ENCODE measurements at regions not wholly inside any gene's neighbourhood (a gene's known extent, or its start where the extent isn't known, plus 50 kb on each side); places are given as distances from the start of the nearest gene placed in this dataset.

DNA sequence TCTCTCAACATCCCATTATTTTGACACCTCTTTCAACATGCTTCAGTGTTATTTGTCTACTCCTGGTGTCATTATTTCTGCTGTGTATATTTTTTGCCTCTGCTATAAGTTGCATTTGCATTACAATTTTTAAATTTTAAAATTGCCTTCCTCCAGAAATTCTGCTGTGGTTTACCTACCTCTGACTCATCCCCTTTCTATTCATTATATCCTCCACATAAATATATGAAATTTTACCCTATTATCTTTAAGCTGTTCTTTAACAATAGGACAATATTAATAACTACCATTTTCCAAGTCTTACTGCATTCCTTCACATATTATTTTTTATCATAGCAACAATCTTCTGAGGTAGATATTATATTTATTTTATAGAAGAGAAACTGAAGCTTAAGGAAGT lies 178.1 kb upstream of the NRIP1 start:
- no peak for DNase-seq

DNA sequence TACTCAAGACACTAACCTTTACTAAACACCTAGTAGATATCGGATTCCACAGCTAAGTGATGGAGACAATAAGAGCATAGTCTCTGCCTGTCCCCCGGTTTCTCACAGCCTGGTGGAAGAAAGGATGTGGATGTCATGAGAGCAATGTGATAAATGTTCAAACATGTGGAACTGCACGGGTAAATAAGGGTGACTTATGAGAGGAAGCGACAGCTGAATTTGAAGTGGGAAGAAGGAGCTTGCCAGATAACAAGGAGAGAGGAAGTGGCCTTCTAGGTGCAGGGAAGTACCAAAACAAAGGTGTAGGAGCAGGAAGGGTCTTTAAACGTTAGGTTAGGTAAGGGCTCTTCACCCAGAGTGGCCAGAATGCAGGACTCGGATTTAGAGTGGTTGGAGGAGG lies 178.6 kb upstream of the NRIP1 start:
- DNase-seq, result no peak

DNA sequence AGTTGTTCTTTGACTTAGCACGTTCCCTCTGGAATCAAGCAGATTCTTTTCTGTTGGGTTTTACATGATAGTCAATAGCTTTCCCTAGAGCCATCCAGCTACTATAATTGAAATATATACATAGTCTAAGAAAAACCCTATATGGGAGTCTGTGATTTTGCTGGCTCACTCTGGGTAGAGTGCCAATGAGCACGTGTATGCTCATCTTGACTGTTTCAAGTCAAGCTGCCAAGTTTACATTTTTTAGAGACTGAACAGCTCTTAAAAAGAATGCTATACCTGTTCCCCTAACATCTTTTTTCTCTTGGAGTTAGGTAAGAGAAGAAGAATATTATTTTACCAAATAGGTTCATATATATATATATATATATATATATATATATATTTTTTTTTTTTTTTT lies 182.8 kb upstream of the NRIP1 start:
- DNase-seq, result no peak

DNA sequence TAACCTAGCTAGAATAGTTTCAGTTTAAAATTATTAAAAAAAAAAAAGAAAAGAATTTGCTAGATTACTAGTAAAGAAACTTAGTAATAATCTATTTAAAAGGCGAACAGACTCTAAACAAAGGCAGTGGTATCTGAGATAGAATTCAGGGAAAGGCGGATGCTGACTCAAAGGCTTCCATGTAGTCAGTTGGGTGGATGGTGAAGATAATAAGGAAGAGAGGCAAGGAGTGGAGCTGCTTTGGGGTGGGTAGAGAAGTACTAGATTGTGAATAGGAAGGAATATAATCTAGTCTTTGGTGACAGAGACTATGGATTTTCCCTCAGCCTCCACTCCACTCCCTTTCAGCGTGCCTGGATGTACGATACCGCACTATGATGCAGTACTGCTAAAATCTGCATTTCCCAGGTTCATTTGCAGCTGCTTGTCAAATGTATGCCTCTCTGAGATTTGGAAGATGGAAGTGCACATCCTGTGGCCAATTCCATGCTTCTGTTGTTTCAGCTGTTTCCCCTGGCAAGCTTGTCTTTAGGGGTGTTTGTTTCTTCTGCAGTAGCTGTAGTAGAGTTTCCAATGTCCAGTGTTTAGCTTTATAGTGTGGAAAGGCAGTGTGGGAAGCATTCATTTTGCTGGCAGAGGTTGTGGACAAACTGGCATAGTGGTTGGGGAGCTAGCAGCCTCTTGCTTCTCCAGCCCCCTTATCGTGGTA lies 184.6 kb upstream of the NRIP1 start:
- DNase-seq, result no peak

DNA sequence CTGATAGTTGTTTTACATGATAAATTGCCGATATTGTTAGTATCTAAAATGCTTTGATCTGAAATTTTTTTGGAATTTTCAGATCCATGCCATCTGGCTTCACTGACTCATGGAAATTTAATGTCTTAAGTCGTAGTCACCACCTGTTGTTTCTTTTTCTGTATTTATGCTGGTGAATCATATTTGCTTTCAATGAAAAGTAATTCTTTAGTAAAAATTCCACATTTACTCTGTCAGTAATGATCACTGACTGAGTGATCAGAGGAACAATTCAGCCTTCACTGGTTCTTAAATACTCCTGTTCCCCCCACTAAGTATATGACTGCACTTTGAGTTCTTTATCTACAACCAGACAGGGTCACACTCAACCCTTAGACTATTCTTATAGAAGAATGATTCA lies 185.6 kb upstream of the NRIP1 start:
- no peak for DNase-seq

DNA sequence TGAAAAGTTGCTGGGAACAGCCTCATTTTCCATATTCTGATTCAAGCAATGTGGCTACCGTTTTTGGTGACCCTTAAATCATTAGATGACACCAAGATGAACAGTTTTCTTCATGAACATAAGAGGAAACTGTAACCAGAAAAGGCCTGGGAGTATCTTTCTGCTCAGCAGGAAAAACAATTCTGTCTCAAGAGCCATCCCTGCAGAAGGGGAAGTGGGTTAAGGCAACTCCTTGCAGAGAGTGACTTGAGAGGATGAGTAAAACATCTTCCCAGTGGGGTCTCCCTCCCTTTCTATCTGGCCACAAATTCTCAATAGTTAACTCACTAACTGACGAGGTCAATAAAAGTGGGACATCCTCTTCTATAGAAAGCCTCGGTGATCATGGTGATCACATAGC lies 187.6 kb upstream of the NRIP1 start:
- no peak for DNase-seq

DNA sequence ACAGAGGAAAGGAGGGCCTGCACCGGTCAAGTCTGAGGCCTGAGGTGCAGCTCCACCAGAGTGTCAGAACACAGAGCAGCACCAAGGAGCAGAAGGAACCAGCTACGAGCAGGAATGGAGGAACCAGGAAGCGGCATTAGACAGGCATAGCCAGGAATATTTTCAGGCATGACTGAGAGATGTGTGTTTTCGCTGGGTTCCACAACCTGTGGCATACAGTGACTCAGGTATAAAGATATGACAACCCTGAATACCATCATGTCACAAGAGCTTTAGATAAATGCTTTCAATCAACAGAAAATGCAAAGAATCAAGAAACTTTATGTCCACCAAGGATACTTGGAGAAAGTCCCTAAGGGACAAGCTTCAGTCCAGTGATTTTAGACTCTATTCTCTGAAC lies 189.3 kb upstream of the NRIP1 start:
- no peak for DNase-seq

DNA sequence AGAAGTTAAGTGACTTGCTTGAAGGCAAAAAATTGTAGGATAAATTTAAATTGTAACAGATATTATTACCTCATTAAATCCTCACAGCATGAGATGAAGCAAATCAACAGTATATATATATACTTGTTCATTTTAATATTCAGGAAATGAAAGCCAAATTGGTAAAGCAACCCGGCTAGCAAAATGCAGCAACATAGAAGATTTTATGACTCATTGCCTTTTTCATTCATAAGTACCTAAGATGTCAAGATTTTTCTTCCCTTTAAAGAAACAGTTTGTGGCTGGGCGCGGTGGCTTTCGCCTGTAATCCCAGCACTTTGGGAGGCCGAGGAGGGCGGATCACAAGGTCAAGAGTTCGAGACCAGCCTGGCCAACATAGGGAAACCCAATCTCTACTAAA lies 190.5 kb upstream of the NRIP1 start:
- DNase-seq, result no peak

DNA sequence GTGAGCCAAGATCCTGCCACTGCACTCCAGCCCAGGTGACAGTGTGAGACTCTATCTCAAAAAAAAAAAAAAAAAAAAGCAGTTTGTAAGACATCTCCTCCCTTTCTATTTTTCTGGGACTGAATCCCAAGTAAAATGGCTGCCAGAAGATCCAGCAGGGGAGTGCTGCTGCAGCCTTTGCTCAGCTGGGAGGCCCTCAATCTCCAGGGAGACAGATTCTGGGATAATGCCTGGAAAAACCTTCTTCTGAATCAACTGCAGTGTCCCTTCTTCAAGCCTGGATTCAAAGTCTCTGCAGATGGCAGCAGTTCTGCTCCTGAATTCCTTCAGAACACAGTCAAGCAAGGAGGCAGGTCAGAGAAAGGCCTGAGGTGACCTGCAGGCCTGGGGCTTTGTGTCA lies 191.0 kb upstream of the NRIP1 start:
- no peak for DNase-seq

DNA sequence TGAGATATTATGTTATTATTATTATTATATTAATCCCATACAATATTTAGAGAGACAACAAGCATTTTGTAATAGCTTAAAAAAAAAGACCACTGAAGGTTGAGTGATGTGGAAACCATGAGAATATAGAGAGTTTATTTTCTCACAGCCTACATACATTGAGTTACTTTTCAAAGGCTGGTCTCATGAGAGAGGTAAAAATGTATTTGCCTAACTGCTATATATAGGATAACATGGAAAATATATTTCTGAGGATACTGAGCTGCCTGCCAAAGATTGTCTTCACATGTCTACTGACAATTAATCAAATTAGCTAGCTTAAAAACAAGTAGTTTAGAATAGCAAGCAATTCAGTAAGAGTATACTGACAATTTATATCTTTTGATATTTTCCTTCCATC lies 192.2 kb upstream of the NRIP1 start:
- no peak for DNase-seq

DNA sequence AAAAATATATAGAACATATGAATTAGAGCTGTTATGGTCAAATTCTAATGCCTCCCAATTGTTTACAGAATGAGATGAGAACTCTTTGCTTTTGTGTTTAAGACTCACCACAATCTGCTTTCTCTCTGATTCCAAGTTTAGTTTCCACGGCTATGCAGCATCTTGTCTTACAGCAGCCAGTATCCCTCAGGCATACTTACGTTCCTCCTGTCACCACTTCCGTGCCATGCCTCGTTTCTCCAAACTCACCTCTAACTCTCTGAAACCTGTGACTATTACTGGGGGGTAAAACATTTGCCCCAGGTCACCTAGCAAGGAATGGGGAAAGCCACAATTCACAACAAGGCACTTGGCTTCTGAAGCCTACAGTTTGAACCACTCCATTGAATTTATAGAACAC lies 192.8 kb upstream of the NRIP1 start:
- no peak for DNase-seq

DNA sequence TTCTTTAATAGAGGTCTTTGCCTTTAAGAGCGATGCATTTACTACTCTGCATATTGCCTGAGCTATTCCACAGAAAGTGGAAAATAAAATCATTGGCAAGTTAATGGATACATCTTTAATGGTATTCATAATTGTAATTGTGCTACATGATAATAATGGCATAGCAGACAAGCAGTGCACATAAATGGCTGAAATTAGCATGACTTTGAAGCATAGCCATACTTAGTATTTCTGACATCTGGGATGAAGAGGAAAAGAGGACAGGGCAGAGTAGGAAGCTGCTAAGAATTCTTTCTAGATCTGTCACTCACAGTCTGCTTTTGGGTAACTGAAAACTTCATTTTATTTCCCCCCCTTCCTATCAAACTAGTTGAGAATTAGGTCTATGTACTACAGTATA lies 195.0 kb upstream of the NRIP1 start:
- no peak for DNase-seq

DNA sequence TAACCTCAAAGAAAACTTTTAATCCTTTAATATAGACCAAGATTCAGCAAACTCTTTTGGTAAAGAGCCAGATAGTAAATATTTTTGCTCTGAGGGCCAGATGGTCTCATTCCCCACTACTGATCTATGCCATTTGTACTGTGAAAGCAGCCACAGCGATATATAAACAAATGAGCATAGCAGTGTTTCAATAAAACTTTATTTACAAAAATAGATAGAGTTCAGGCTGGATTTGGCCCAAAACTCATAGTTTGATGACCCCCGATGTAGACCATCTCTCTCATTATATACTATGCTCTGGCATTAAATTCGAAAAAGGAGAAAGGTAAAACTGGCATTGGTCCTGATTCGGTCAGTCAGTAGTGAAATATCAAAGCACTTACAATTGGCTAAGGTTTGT lies 195.8 kb upstream of the NRIP1 start:
- no peak for DNase-seq

DNA sequence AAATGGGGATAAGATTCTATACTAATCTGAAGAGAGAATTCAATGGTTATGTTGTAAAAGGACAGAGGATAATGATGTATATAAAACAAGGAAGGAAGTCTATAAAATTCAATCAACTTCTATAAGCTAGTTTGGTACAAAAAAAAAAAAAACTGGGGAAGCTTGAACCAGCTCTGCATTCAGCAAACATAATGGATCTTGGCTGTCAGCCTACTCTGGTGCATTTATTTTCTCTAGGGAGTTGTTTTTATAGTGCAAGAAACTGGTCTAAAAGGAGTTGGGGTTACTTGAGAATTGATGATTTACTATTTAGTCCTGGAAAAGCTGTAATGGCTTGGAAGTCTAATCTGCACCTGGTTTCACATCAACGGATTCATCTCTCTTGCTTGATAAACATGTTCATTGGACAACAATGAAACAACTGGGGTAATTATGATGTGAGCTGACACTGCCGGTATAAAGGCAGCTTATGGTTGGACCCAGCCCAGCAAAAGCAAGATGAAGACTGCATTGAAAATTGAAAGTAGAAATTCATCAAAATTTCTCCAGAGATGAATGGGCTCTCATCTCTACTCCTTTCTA lies 199.4 kb upstream of the NRIP1 start:
- DNase-seq, result peak; percentile 6

DNA sequence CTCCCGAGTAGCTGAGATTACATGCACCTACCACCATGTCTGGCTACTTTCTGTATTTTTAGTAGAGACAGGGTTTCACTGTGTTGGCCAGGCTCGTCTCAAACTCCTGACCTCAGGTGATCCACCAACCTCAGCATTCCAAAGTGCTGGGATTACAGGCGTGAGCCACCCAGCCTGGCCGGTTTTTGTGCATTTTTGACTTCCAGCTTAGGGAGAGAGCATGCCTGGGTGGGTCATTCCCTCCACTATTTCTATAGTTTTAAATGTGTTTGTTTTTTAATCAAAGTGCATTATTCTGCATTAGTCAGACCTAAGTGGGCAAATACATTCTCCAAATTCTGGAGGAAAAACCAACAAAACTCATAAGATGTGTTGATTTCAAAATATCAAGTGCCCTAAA lies 207.4 kb upstream of the NRIP1 start:
- DNase-seq, result no peak

DNA sequence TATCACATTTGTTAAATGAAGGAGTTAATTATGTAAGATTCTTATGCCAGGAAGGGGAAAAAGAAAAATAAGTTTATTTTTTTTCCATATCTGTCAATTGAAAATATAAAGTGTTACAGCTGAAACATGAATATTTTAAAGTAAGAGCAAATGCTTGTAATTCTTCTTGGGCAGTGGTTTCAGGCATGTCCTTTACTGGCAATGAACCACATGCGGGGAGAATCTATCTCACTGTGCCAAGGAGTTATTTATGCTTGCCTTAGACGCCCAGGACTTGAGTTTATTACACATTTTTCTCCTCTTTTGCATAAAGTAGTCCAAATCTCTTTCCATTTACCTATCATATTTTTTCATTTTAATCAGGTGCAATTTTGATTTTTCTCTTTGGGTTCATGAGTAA lies 207.8 kb upstream of the NRIP1 start:
- no peak for DNase-seq

DNA sequence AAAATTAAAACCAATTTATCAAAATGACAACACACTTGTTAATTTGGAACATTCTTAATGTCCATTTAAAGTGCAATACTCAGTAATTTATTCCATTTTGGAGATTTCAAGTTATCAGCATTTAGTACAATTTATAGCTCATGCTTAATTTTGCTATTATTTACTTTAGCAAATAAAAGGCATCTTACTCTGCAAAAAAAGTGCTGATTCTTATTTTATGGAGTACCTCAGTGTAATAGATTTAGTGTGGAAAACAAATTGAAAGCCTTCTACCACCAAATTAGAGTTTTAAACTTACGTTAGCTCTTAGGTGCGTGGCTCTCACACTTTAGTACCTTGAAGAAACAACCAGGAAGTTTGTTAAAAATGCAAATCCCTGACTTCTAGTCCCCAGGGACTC lies 208.4 kb upstream of the NRIP1 start:
- no peak for DNase-seq

DNA sequence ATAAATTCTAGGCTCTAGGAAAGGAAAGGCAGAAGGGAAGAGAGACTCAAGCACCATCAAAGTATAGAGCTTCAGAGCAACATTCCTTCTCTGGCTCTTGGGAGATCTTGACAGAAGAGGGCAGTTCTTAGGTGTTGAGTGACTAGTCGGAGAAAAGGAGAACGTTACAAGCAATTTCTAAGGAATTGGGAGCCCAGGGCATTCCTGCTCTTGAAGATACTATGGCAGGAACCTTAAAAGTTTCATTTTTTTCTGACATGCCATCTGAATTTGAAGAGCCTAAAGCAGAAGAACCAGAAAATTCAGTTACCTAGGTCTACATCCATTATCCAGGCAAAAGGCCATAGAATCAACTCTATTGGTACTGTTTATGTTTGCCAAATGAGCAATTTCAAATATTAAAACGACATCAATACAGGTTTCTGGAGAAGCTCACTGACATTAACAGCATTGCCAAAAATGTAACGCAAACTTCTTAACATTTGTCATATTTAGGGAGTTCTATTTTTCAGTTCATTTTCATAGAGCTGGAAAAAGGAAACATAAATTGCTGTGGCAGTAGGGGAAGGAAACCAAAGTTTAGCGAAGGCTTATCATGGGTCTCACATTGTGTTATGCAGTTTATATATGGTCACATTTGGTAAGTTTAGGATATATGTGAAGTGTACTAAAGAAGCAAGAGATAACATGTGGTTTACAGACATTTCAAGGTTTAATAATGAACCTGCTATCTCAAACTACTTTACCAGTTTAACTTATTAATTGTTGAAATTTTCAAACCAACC lies 210.1 kb upstream of the NRIP1 start:
- no peak for DNase-seq

DNA sequence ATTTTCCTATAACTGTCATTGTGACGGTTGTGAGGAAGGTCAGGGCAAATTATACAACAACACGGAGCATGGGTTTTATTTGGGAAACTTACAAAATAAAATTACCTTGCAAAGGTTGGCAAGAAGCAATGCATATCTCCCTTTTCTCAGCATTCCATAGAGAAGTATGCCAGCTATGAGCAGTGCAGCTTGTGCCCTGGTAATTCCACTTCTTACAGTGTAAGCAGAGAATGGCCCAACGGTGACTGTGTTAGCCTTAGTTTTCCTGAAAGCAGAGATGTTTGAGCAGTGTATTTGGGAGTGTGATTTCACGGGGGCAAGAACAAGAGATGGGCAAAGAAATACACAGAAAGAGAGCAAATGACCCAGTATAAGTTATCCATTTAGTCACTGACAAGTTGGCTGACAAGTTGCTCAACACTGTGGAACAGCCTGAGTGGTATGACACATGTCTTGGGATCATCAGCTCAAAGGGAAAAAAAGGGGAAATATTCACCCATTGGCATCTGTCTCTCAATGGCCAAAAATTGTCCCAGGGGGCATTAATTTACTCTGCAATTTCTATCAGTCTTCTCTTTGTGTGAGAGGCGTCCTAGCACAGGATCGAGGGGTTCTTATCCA lies 210.9 kb upstream of the NRIP1 start:
- no peak for DNase-seq

DNA sequence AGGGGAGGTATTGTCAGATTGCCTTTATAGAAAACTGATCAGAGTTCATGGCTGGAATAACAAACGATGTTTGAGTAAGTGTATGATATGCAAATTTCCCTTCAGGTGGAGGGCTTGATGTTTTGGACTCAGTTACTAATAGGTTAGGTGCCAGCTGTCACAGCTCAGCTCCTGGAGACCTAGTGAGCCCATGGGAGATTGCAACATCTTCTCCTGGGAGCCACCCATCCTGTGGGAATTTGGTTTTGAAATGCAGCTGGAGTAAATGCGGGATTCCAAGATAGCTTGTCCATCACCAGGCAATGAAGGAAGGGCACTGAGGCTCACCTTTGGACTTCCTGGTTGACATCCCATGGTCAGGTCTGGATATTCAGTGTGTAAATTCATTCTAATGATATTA lies 211.4 kb upstream of the NRIP1 start:
- DNase-seq, result no peak

DNA sequence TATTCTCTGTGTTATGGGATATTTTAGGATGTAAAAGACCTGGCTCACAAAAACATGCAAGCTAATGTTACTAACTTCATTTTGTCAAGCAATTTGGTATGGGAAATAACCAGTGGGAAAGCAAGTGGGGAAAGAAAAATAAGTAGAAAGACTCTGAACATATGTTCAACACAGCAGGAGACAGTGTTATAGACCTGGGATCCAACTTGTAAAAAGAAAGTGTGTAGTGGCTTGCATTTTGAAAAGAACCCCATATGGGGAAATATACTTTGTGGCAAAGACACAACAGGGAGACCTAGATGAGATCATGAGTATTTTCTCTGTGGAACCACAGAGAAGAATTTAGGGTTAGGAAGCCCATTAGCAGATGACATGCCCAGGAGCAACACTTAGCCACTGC lies 212.7 kb upstream of the NRIP1 start:
- no peak for DNase-seq

DNA sequence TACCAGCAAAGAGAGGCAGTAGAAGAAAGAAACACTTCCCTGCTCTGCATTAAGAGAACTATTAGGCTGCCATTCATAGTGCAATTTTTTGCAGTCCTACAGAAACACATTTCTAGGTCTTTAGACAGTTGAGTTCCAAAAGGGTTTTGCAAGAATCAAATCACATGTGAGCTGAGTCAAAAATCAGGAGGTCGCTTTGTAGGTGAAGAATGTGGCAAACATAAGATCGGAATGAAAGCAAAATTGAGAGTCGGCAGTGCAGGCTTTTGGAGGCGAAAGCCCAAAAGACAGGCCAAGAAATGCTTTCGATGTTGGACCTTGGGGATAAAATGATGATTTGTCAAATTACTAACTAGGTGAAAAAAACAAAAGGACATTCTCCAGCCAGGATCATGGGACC lies 213.5 kb upstream of the NRIP1 start:
- no peak for DNase-seq

DNA sequence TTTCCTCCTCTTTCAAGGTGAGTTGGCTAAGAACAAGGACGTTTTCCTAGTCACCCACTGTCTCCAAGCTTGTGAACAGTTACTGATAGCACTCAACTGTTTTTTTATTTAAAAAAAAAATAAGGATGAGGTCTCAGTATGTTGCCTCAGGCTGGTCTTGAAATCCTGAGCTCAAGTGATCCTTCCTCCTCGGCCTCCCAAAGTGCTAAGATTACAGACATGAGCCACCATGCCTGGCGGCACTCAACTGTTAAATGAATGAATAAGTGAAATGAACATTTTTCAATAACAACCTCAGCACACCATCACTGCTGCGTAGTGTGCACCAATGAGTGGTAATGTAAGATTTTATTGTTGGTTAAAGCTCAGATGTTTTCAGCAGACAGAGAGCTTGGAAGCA lies 214.1 kb upstream of the NRIP1 start:
- no peak for DNase-seq

DNA sequence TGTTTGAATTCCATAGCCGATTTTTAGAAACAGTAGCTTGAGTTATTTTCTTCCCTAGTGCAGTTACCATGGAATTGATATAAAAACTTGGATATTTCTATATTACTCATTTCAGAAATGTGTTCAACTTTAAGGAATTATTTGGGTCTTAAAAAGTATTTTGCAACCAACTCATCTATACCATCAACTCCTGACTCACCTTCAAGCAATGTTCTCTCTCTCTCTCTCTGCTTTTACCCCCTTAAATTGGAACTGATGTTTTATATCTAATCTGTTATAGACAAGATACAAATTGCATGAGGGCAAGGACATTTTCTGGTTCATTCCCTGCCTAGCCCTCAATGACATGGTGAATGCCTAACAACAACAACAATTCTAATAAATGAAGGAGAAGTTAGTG lies 214.7 kb upstream of the NRIP1 start:
- DNase-seq, result no peak
